ENCODE measurements at regions not wholly inside any gene's neighbourhood (a gene's known extent, or its start where the extent isn't known, plus 50 kb on each side); places are given as distances from the start of the nearest gene placed in this dataset.

- no peak for DNase-seq
Observed at GRCh38 chr18:11266781-11267480, 117.6 kb upstream of the PIEZO2 start.

- no peak for DNase-seq
Observed at GRCh38 chr18:11261486-11261885, 112.1 kb upstream of the PIEZO2 start.

- DNase-seq: no peak
Observed at GRCh38 chr18:11260961-11261461, 111.6 kb upstream of the PIEZO2 start.

GRCh38 chr18:11259469-11260150 is 110.2 kb upstream of the PIEZO2 start:
- DNase-seq: peak; percentile 73 to 74

- DNase-seq: no peak
Observed at GRCh38 chr18:11258039-11258610, 108.8 kb upstream of the PIEZO2 start.

- DNase-seq: no peak
Observed at GRCh38 chr18:11256251-11256650, 106.9 kb upstream of the PIEZO2 start.

GRCh38 chr18:11251891-11252270 is 102.5 kb upstream of the PIEZO2 start:
- peak; percentile 27 to 62 for DNase-seq

- DNase-seq: no peak
Observed at GRCh38 chr18:11251229-11251890, 102.0 kb upstream of the PIEZO2 start.

GRCh38 chr18:11249391-11249790 is 100.0 kb upstream of the PIEZO2 start:
- no peak for DNase-seq

- DNase-seq: no peak
Observed at GRCh38 chr18:11247381-11247970, 98.1 kb upstream of the PIEZO2 start.

GRCh38 chr18:11246495-11247300 is 97.3 kb upstream of the PIEZO2 start:
- DNase-seq: no peak

- DNase-seq: no peak
Observed at GRCh38 chr18:11245879-11246278, 96.5 kb upstream of the PIEZO2 start.

- DNase-seq: no peak
Observed at GRCh38 chr18:11237484-11237883, 88.1 kb upstream of the PIEZO2 start.

- no peak for DNase-seq
Observed at GRCh38 chr18:11237066-11237465, 87.7 kb upstream of the PIEZO2 start.

GRCh38 chr18:11224153-11224552 is 74.8 kb upstream of the PIEZO2 start:
- DNase-seq: no peak

- no peak for DNase-seq
Observed at GRCh38 chr18:11219571-11219970, 70.2 kb upstream of the PIEZO2 start.

GRCh38 chr18:11215216-11215615 is 65.8 kb upstream of the PIEZO2 start:
- no peak for DNase-seq

GRCh38 chr18:11204020-11204419 is 54.7 kb upstream of the PIEZO2 start:
- DNase-seq: no peak

GRCh38 chr18:11199477-11199876 is 50.1 kb upstream of the PIEZO2 start:
- no peak for DNase-seq
